GM18498 (cell line): ENCODE measurements at regions not wholly inside any gene's neighbourhood (a gene's known extent, or its start where the extent isn't known, plus 50 kb on each side); places are given as distances from the start of the nearest gene placed in this dataset.
"Not testable (repeated sequence)": the region's sequence is repeated elsewhere in the genome, so short reads cannot be mapped to it uniquely, and the experiment has no call there.

Experiments used
- ATAC-seq: cut with Tn5 transposase; IDR thresholded peaks from one replicate; pipeline ENCODE4 v1.9.1; 2021; ENCODE audit warnings: mild to moderate bottlenecking, moderate library complexity; ENCODE audit not compliant: unreplicated experiment

DNA sequence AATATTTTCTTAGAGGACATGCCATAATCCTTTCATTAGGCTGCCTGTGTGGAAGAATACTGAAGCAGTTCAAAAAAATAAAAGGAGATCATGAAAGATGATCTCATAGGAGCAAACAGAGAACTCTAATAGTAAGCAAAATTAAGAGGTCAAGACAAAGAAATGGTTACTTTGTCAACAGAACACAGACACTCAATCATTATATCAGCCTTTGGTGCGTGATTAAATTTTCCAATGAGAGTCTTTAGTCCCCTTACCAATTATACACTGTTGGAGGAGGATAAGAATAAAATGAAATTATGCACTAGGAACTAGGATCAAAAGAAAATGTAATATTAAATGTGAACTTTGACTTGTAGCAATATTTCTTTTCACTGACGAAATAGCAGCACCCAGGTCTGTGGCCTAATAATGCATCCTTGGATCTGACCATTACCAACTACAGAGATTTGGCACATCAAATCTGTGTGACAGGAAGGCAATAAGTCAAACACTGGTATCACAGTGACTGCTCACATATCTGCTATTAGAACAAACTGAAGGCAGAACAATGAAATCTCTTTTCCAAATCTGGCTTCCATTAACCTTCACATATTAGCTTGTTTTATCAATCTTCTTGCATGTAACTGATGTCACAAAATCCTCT, 1812.9 kb downstream of the PLA2G4A start:
- ATAC-seq: no peak

DNA sequence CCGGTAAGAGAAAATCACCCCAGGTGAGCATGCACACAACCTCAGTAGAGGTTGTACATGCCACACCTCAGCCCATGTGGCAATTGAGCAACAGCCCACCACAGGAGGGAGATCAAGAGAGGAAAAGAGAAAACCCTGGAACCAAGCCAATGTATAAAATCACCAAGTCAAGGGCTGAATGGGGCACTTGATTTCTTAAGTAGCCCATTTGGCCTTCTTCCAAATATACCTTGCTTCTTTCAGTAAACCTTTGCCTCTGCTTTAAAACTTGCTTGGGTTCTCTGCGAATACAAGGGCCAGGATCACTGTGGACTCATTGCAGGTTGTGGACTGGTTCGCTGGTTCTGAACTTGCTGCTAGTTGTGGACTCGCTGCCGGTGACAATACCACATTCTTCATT, 1814.0 kb downstream of the PLA2G4A start:
- ATAC-seq: no peak

DNA sequence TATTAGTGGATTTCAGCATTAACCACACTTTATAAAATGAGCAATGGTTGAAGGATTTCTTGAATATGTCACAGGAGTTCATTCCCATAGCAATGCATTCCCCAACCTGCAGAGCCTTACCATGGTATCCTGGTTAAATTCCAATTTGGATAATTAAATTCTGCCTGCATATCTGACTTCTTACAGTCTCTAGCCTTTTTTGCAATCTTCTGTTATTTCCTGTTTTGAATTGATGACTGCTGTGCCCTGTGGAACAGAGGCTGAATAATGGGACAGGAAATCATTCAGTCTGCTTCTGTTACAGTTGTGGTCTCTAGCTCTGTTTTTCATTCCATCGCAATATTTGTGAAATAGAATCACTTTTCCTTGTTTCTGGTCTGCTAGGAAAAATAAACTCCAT, 1823.9 kb downstream of the PLA2G4A start:
- ATAC-seq: no peak

DNA sequence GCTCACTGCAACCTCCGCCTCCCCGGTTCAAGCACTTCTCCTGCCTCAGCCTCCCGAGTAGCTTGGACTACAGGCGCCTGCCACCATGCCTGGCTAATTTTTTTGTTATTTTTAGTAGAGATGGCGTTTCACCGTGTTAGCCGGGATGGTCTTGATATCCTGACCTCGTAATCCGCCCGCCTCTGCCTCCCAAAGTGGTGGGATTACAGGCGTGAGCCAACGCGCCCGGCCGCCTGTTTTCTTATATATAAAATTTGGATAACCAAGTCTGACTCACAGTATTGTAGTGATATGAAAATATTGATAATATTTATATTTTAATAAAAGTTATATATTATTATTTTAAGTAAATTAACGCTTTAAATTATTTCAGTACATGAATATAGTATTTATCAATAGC, 1821.7 kb downstream of the BRINP3 start:
- ATAC-seq: not testable (repeated sequence)

DNA sequence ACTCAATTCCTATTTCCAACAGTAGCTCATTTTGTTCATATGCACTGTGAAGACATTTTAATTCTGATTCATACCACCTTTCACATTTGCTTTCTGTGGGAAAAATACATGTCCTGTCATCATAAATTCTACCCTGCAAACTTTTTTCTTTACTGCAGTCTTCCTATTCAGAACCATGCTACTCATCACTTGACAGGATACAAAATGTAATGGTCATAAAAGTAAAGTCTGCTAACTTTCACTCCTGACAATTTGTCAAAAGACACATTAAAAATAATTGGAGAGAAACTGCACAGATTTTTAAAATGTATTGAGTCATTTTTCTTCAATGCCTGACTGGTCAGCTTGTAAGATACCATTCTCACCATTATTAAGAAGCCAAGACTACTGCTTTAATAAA, 1817.1 kb downstream of the BRINP3 start:
- no peak for ATAC-seq

DNA sequence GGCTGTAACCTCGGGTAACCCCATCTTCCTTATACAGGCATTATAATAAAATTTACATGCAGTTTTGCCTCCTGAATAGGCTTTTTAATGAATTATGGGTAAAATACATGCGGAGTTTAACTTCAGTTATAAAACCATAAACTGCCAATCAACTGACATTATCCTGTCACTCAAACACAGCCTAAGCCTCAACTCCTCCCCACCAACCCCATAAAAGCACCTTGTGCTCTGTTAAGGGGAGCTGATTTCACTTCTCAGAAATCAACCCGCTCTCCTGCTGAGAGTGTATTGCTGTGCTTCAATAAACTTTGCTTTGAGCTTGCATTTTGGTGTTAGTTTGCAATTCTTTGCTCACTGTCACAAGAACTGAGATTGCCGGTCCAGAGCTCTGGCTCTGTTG, 1812.2 kb downstream of the BRINP3 start:
- no peak for ATAC-seq

DNA sequence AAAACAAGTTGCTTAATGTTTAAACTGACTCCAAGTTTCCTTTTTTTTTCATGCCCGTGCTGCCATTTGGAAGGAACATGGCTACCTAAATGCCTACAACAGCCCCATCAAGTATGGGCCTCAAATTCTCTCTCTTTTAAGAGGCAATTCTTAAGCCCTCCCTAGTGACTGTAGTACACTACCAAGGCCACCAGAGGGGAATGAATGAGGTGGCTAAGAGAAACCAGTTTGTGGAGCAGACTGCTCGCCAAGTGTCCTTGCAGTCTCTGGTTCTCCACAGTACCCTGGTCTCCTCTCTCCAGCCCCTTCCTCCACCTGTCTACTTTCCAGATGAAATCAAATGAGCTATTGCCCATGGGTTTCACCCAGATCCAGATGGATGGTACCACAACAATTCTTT, 1809.6 kb downstream of the BRINP3 start:
- ATAC-seq: no peak

DNA sequence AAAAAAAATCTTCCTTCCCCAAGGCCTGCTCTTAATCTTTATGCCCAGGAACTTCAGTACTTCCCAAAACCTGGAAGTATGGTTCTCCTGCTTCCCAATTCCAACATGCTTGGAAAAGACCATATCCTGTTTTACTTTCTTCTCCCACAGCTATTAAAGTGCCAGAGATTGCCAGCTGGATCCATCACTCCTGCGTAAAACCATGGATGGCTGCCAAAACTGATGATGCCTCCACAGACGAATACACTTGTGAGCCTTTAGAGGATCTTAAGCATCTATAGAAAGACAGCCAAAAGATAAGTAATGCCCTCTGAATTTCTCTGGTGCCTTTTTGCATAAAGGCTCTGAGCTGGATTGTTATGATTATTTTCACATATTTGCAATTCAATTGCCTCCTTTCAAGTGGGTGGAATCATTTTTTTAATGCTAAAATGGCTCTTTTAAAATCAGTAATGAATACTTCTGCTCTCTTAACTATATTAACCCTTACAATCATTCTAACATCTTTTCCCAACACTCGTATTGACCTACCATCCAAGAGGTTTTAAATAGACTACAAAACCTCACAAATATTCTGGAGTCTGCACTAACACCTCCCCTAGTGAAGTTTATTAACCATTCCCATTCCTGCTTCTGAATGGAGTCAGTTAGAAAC, 1807.8 kb downstream of the BRINP3 start:
- ATAC-seq: no peak

DNA sequence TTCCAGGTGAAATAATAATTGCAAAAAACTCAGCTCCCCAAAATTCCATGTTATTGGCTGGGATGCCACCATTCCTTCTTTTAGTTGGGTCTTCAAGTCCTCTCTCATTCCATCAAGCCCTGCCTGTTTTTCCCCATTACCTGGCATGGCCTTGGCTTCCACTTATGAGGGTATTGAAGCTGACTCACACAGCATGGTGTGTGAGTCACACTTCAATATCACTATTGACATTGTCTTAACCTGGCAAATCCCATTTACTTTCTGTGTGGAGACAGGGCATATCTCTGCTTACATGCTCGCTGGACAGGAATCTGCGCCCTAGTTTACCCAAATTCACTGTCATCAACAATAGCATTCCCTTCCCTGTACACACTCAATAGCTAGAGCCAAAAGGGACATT, 1806.8 kb downstream of the BRINP3 start:
- ATAC-seq: no peak

DNA sequence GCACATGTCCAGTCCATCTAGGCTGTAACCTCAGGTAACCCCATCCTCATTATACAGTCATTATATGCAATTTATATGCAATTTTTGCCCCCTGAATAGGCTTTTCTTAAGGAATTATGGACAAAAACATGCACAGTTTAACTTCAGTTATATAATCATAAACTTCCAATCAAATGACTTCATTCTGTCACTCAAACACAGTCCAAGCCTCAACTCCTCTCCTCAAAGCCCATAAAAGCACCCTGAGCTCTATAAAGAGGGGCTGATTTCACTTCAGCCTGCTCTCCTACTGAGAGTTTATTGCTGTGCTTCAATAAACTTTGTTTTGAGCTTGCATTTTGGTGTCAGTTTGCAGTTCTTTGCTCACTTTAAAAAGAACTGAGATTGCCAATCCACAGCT, 1805.5 kb downstream of the BRINP3 start:
- ATAC-seq: no peak

DNA sequence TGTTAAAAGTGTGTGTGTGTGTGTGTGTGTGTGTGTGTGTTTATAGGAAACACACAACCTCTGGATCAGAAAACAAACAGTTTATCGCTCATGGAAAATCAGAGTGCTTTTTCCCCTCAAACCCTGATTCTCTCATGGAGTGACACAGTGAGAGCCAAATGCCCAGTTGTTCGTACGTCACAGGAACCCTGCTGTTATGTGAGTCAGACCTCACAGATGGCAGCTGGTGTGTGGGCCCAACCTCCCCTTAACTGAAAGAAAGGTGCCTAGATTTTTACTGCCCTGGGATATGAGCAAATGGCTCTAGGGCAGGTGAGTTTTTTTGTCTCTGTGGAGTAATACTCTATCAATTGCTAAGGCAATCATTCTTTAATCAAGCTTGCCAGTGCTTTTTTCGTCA, 1788.1 kb downstream of the BRINP3 start:
- no peak for ATAC-seq

DNA sequence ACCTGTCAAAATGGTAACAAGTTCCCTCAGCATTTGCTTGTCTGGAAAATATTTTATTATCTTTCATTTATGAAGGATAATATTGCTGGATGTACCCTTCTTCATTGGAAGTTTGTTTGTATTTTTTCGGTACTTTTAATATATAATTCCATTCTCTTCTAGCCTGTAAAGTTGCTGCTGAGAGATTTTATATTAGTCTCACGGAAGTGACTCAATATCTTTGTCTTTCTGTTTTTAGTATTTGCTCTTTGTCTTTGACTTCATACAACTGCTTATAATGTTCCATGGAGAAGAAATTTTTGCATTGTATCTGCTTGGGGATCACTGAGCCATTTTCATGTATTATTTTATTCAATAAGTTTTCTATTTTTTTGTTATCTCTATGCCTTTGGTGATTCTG, 1777.5 kb downstream of the BRINP3 start:
- ATAC-seq: no peak

DNA sequence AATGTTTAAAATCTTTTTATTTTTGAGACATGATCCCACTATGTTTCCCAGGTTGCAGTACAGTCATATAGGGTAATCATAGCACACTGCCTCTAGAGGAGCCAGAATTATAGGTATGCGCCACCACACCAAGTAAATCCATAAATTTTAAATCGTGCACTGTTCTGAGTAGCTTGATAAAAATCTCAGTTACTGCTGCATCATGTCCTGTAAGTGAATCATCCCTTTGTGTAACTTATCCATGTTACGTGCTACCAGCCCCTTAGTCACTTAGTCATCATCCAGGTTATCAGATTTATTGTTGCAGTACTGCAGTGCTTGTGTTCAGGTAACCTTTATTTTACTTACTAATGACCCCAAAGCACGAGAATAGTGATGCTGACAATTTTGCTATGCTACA, 1770.9 kb downstream of the BRINP3 start:
- ATAC-seq: no peak

DNA sequence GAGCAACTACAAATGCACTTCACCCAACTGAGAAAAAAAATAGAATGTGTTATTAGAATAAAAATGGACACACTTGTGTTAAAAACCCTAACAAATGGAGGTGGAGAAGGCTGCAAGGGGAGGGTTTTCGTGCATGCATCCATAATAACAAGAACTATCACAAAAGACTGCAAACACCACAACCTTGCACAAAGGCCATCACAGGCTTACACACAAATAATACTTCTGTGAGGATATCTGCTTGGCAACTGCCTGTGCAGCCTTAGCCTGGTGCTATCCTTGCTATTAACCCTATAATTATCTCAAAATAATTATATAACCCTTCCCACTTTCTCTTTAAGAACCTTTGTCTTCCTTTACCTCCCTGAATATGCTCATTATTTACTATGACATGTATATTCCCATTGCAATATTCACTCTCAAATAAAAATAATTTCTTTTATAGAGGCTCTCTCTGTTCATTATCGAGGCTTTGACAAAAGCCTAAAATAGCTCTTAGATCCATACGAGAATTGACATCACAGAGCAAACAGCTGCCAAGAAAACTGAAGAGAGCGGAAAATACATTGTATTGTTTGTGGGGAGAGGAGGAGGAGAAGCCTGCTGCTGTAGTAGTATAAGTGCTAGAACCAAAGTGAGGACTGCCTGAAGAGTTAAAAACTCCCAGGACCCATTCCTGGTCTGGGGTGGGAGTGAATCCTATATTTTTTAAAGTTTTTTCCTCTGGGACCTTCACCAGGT, 1768.7 kb downstream of the BRINP3 start:
- ATAC-seq: no peak

DNA sequence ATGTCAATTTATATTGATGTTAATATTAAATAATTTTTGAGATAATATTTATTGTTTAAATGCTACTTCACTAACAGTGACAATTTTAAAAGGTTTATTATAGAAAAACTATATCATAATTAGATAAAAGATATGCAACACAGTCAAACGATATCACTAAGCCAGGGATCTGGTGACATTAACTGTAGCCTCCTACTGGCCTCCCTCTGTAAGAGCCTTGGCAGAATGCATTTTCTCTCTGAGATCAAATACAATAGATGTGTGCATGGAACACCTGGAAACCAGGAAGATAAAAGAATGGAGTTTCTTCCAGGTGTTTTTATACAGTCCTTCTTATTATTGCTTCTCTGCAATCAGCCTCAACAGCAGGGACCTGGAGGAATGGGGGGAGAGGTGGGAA, 1762.1 kb downstream of the BRINP3 start:
- ATAC-seq: no peak

DNA sequence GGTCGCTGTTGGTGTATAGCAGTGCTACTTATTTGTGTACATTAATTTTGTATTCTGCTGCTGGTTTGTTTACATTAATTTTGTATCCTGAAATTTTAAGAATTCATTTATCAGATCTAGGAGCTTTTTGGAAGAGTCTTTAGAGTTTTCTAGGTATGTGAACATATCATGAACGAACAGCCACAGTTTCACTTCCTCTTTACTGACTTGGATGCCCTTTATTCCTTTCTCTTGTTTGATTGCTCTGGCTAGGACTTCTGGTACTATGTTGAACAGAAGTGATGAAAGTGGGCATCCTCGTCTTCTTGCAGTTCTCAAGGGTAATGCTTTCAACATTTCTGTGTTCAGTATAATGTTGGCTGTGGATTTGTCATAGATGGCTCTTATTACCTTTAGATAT, 1757.9 kb downstream of the BRINP3 start:
- ATAC-seq: no peak

DNA sequence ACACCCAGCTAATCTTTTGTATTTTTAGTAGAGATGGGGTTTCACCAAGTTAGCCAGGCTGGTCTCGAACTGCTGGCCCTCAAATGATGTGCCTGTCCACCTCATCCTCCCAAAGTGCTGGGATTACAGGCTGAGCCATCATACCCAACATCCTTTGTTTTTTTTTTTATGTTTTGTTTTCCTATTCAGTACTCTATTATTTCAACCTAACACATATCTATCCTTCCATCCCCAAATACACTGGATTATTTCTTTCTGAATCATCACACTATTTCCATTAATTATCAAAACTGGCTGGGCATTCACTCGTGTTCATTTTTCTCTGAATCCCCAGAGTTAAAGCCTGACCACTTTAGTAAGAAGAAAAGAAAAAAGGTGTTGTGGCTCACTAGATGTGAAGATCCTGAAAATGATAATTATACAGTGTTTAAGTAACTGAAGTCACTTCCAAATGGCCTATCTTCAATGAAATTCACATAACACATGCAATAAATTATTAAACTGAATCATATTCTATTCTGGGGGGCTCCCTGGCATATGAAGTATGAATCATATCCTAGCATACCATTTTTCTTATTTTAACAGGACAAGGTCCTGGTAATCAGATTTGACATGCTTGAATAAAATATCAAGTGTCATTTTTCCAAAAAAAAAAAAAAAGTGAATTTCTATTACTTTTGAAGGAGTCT, 1754.2 kb downstream of the BRINP3 start:
- ATAC-seq: no peak

DNA sequence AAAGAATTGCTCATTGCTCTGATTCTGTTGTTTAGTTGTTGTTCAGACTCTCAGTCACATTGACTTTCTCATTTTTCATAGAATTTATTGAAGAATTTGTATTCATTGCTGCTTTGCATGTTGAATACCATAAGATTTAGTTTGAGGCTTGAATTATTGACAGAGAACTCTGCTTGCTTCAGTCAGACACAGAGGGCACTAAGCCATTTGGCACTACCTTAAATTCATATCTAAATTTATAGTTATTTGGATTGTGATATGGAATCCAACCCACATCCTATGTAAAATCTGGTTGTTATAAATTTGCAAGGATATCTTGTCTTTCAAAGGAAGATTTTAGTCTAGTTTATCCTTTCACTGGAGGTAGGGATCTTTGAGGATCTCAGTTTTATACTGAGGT, 1748.6 kb downstream of the BRINP3 start:
- ATAC-seq: no peak

DNA sequence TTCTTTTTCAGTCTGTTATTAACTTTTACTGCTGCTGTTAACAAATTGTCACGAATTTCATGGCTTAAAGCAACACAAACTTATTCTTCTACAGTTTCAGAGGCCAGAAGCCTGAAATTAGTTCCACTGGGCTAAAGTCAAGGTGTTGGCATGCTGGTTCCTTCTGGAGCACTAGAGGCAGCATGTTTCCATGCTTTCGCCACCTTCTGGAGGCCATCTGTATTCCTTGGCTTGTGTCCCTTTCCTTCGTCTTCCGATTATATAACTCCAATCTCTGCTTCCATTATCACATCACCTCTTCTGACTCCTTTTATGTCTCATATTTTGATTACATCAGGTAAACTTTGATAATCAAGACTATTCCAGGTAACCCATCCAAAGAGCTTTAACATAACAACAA, 1742.1 kb downstream of the BRINP3 start:
- ATAC-seq: no peak

DNA sequence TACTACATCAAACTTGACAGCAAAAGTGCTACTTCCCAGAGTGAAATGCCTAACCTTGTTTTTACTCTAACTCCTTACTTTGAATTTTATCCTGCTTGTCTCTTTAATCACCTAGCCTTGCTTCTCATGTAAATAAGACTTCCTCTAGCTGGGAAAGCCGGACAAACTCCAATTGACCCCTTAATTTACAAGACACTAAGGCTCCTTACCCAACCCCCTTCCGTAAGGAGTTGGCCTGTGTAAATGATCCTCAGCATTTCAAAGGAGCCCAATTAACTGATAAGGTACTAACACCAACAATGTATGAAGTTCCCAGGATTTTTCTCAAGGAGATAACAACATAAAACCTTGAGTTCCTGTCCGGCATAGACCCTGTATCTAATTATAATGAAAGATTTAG, 1728.4 kb downstream of the BRINP3 start:
- ATAC-seq: not testable (repeated sequence)

DNA sequence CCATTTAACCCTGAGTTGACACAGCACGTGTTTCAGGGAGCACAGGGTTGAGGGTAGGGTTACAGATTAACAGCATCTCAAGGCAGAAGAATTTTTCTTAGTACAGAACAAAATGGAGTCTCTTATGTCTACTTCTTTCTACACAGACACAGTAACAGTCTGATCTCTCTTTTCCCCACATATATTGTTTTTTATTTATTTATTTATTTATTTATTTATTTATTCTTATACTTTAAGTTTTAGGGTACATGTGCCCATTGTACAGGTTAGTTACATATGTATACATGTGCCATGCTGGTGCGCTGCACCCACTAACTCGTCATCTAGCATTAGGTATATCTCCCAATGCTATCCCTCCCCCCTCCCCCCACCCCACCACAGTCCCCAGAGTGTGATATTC, 1725.6 kb downstream of the BRINP3 start:
- ATAC-seq: not testable (repeated sequence)

DNA sequence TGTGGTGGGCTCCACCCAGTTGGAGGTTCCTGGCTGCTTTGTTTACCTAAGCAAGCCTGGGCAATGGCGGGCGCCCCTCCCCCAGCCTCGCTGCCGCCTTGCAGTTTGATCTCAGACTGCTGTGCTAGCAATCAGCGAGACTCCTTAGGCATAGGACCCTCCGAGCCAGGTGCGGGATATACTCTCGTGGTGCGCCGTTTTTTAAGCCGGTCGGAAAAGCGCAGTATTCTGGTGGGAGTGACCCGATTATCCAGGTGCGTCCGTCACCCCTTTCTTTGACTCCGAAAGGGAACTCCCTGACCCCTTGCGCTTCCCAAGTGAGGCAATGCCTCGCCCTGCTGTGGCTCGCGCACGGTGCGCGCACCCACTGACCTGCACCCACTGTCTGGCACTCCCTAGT, 1719.9 kb downstream of the BRINP3 start:
- ATAC-seq: not testable (repeated sequence)
